ENCODE measurements at regions not wholly inside any gene's neighbourhood (a gene's known extent, or its start where the extent isn't known, plus 50 kb on each side); places are given as distances from the start of the nearest gene placed in this dataset.

DNA sequence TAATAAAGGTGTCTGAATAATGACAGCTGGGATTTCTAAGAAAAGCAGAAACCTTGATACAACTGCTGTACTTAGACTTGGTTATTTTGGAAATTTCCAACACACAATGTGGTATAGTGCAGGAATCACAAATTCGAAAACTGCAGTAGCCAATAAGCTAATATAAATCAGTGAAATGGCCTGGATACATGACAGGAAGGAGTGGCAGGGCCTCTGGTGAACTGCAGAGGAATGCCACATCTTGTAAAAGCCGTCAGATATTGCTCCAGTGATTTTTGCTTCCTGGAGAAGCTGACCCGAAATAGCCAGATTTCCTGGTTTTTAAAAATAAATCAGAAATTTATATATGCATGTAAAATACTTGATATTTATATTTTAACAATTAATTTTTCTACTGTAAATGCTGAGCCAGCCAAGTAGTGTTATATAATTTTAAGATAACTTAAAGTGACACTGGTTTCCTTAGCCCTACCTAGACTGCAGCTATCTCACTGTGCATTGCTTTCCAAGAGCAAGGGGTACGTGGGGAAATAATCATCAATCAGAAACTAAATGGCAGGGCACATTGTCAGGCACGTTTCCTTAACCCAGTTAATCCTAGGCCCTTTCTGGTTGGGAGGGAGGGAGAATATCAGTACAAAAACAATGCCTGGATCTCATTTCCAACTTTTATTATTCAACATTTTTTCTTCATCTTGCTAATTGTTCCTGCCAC is 182.4 kb downstream of the RASEF start:
- no TSS peak for BruUV-seq (replicated peaks)
- Histone ChIP-seq H3K27ac (ENCODE audit: low read depth, low read length, poor library complexity, severe bottlenecking) (no peak overlapping the region), H3K4me3 (ENCODE audit: low read depth, low read length, poor library complexity, severe bottlenecking) (no peak overlapping the region), H3K9me3 (ENCODE audit: low read depth, low read length, poor library complexity, severe bottlenecking) (no peaks in the 10 kb centered on the region), H3K36me3 (ENCODE audit: insufficient read depth, low read length, poor library complexity, severe bottlenecking) (no peaks in the 10 kb centered on the region), H3K4me1 (ENCODE audit: insufficient read depth, low read length, poor library complexity, severe bottlenecking) (no peaks in the 10 kb centered on the region), H3K27me3 (replicated peaks; ENCODE audit: insufficient read depth, low read depth, low read length, poor library complexity) (no peaks in the 10 kb centered on the region)
- TF ChIP-seq EZH2 (IDR thresholded peaks at IDR 0.05; ENCODE audit: borderline replicate concordance, low read depth, low read length, poor library complexity, severe bottlenecking), result no peak
- TF ChIP-seq, protein P1, sequence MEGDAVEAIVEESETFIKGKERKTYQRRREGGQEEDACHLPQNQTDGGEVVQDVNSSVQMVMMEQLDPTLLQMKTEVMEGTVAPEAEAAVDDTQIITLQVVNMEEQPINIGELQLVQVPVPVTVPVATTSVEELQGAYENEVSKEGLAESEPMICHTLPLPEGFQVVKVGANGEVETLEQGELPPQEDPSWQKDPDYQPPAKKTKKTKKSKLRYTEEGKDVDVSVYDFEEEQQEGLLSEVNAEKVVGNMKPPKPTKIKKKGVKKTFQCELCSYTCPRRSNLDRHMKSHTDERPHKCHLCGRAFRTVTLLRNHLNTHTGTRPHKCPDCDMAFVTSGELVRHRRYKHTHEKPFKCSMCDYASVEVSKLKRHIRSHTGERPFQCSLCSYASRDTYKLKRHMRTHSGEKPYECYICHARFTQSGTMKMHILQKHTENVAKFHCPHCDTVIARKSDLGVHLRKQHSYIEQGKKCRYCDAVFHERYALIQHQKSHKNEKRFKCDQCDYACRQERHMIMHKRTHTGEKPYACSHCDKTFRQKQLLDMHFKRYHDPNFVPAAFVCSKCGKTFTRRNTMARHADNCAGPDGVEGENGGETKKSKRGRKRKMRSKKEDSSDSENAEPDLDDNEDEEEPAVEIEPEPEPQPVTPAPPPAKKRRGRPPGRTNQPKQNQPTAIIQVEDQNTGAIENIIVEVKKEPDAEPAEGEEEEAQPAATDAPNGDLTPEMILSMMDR (conservative IDR thresholded peaks at IDR 0.05; ENCODE audit: low read depth, low read length), result no peak
- ChIA-PET CTCF (no interaction called here), POLR2A (ENCODE audit: low non-redundant PET) (no interaction called here)
- intact Hi-C loops (cut with micrococcal nuclease; ENCODE audit: unreplicated experiment), result no loop called here
- no peak for DNase-seq (ENCODE audit: low spot score)

- Histone ChIP-seq H3K27ac (ENCODE audit: low read depth, low read length, poor library complexity, severe bottlenecking) (no peak overlapping the region), H3K4me1 (ENCODE audit: insufficient read depth, low read length, poor library complexity, severe bottlenecking) (no peaks in the 10 kb centered on the region), H3K27me3 (replicated peaks; ENCODE audit: insufficient read depth, low read depth, low read length, poor library complexity) (no peaks in the 10 kb centered on the region), H3K9me3 (ENCODE audit: low read depth, low read length, poor library complexity, severe bottlenecking) (no peaks in the 10 kb centered on the region), H3K4me3 (ENCODE audit: low read depth, low read length, poor library complexity, severe bottlenecking) (no peak overlapping the region), H3K36me3 (ENCODE audit: insufficient read depth, low read length, poor library complexity, severe bottlenecking) (no peaks in the 10 kb centered on the region)
- BruUV-seq (replicated peaks), result no TSS peak
- CTCF ChIA-PET, result no interaction called here
- POLR2A ChIA-PET (ENCODE audit: low non-redundant PET), result no interaction called here
- DNase-seq (ENCODE audit: low spot score), result no peak
- intact Hi-C loops (cut with micrococcal nuclease; ENCODE audit: unreplicated experiment), result no loop called here
- TF ChIP-seq, protein P1 (conservative IDR thresholded peaks at IDR 0.05; ENCODE audit: low read depth, low read length), result no peak
- no peak for TF ChIP-seq EZH2 (IDR thresholded peaks at IDR 0.05; ENCODE audit: borderline replicate concordance, low read depth, low read length, poor library complexity, severe bottlenecking)
These were observed 180.8 kb downstream of the RASEF start for GRCh38 chr9:82882138-82882537.

DNA sequence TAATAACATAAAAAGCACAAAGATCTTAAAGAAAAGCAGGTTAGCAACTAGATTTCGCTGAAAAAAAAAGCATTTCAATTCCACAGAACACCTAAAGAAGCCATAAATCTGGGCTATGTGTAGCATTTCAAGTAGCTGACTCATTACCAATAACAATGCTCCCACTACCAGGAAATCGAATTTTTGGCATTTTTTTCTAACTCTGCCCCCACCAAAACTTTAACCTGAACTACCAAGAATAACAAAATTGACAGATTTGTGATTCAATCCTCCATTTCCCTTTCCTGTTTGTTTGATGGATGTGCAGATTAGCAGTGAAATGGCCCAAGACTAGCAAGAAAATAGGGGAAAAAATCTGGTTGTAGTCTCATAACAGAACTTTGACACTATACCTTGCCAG is 180.2 kb downstream of the RASEF start:
- no peaks in the 10 kb centered on the region for H3K36me3 ChIP-seq (ENCODE audit: insufficient read depth, low read length, poor library complexity, severe bottlenecking)
- H3K4me3 ChIP-seq (ENCODE audit: low read depth, low read length, poor library complexity, severe bottlenecking), result no peak overlapping the region
- no peak overlapping the region for H3K27ac ChIP-seq (ENCODE audit: low read depth, low read length, poor library complexity, severe bottlenecking)
- no peaks in the 10 kb centered on the region for H3K9me3 ChIP-seq (ENCODE audit: low read depth, low read length, poor library complexity, severe bottlenecking)
- ChIA-PET POLR2A (ENCODE audit: low non-redundant PET) (no interaction called here), CTCF (no interaction called here)
- H3K4me1 ChIP-seq (ENCODE audit: insufficient read depth, low read length, poor library complexity, severe bottlenecking), result no peaks in the 10 kb centered on the region
- intact Hi-C loops (cut with micrococcal nuclease; ENCODE audit: unreplicated experiment), result no loop called here
- no peaks in the 10 kb centered on the region for H3K27me3 ChIP-seq (replicated peaks; ENCODE audit: insufficient read depth, low read depth, low read length, poor library complexity)
- no peak for DNase-seq (ENCODE audit: low spot score)
- TF ChIP-seq, protein P1 (conservative IDR thresholded peaks at IDR 0.05; ENCODE audit: low read depth, low read length), result no peak
- TF ChIP-seq EZH2 (IDR thresholded peaks at IDR 0.05; ENCODE audit: borderline replicate concordance, low read depth, low read length, poor library complexity, severe bottlenecking), result no peak
- BruUV-seq (replicated peaks), result no TSS peak

Measured in A673 (cell line).